GM20431 (cell line): ENCODE measurements at regions not wholly inside any gene's neighbourhood (a gene's known extent, or its start where the extent isn't known, plus 50 kb on each side); places are given as distances from the start of the nearest gene placed in this dataset.

Experiments
- in situ Hi-C: fragments of 300-500 bp; cut with MseI, MboI; formaldehyde crosslinking; loops from one replicate; pipeline ENCODE4 v1.15.0; 2020; ENCODE audit warnings: low sequenced_read_pairs; ENCODE audit not compliant: unreplicated experiment

GRCh38 chr3:18585004-18585968 is 160.1 kb upstream of the SATB1 start:
- in situ Hi-C loops: no loop called here

DNA sequence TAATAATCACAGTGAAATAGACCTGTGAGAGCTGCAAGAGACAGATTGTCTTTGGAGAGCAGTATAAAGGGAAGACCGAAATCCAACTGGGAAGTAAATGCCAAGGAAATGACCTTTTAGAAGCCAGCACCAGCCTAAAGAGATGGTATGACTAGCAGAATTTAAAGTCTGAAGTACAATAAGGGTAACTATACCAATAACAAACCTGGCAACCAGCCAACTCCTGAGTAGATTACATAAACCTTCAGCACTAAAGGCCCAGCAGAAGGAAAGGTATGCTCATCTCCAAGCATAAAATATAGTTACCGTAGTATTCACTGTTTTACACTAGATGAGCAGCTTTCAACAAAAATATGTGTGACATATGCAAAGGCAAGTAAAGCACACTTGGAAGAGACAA is 155.1 kb upstream of the SATB1 start:
- in situ Hi-C loops: no loop called here

DNA sequence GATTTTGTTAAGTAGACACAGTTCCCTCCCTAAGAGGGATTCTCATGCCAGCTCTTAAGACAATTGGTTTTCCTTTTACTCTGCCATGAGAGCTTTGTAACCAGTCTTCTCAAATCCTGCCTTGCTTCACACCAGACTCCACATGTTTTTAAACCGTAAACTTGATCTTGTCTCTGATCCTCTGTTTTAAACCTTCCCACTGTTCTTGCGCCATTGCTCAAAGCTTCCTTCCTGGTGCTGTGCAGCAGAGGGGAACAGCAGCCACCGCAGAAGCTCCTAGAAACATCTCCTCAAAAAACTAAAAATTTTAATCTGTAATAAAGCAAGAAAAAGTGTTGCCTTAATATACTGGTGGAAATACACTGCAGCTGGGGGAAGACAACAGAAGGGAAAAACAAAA is 154.5 kb upstream of the SATB1 start:
- in situ Hi-C loops: no loop called here

- in situ Hi-C loops: no loop called here
These were observed 150.4 kb upstream of the SATB1 start for GRCh38 chr3:18575573-18575972.

DNA sequence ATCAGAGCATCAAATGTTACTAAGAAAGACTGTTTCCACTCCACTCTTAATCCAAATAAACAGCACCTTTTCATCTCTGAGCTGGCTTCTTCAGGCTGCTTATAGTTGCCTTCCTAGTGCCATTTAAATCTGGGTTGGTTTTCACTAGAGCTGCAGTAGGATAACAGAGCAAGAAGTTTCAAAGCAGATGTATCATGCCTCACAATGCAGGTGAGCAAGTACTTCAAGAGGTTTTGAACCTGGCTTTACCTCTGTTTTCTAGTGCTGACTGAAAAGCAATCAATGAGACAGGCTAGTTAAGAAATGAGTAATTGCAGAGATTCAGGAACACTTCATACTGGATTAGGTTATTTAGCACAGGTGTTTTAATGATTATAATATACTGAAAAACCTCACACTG is 147.7 kb upstream of the SATB1 start:
- in situ Hi-C loops: no loop called here

DNA sequence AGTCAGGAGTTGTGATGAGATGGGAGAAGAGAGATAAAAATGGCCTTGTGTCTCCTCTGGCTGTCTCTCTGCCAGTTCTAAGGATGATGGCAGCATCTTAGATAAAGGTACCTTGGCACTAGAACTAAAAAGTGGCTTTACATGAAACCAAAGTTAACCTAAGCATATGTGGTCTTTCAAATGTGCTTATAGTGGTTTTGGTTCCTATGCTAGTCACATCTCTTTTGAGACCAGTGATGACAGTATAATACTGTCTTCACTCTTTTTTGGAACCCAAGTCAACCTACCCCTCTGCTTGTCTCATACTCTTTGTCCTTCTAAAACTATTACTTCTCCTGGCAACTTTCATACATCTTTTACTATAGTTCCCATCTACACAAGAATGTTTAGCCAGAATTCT is 142.2 kb upstream of the SATB1 start:
- in situ Hi-C loops: no loop called here

DNA sequence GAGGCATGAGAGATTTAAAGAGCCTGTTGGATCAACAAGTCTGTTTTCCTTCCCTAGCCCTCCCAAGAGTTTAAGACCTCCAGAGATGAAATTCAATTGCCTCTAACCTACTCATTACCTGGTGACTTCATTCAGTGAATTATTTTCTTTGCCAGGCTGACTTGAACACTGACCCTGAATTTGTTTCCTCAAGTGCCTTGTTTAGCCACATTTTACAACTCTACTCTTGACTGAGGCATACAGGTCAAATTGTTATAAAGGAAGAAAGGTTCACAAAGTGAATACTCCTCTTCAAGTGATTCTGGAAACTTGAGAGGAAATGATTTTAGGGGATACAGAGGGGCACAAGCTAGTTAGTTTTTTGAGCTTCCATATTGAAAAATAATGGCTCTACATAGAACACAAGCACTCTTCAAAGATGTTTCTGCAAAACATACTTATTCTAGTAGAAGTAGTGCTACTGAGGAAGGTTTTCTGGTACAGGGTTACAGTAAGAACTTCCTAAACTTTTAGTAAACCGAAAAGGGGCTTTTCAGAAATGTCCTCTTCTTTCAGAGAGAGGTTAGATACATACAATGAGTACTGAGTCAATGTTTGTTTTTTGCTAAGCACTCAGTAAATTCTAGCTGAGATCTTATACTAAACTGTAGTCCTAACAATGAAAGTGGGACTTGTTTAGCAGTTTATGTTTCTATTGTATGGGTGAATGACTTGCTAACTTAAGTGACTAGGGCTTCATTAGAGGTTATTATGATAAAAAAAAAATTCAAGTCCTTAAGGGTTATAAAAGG is 137.4 kb upstream of the SATB1 start:
- in situ Hi-C loops: no loop called here

DNA sequence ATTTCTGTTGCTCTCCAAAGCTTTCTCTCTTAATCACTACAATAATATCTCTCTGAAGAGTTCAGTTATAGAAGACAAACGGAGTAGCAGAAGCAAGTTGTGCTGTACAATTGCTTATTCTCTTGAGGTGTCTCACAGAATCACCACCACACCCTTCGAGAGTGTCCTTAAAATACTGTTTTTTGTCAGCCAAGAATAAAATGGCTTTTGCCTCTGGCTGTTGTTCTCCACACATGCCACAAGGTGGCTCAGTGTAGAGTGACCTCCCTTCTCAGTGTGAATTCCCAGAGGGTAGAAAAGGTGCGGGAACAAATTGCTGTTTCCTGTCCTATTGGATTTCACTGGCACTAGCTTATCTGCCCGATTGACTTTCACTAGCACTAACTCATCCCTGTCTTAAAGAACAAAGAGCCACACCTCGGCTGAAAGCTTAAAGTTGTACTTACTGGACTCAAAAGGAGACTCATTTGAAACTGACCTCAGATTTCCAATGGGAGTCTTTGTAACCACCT is 134.2 kb upstream of the SATB1 start:
- in situ Hi-C loops: loop anchor here (10.0 kb wide), 1 partner anchor 205 kb away; no protein-coding TSS in a partner anchor

GRCh38 chr3:18558507-18558906 is 133.4 kb upstream of the SATB1 start:
- in situ Hi-C loops: loop anchor here (10.0 kb wide), 1 partner anchor 206 kb away; no protein-coding TSS in a partner anchor

- in situ Hi-C loops: loop anchor here (10.0 kb wide), 1 partner anchor 208 kb away; no protein-coding TSS in a partner anchor
These were observed 132.1 kb upstream of the SATB1 start for GRCh38 chr3:18557216-18557615.

DNA sequence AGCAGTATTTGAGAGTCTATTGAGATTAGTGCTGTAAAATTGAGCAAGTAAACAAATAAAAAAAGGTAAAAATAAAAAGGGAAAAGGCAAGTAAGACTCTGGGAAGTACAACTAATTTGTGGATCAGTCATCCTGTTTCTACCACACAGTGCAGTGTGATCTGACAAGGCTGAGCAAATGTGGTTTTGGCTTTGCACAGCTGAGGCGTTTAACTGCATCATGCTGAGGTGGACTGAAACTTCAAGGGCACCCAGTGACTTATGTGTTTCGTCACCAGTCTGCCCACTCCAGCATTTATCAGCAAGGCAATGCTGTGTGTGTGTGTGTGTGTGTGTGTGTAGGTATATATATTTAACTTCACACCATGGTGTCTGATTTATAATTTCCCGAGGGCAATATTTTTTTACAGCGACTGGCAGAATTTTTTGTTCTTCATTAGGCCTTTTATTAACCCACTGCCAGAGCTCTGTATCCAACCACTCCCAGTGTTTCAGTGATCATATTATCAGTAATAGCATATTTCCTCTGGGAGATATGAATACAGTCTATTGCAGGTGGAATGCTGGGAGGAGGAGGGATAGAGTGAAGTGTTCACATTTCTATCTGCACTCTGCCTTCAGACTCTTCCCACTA is 131.5 kb upstream of the SATB1 start:
- in situ Hi-C loops: loop anchor here (10.0 kb wide), 1 partner anchor 208 kb away; no protein-coding TSS in a partner anchor

GRCh38 chr3:18556001-18556408 is 130.9 kb upstream of the SATB1 start:
- in situ Hi-C loops: loop anchor here (10.0 kb wide), 1 partner anchor 209 kb away; no protein-coding TSS in a partner anchor

DNA sequence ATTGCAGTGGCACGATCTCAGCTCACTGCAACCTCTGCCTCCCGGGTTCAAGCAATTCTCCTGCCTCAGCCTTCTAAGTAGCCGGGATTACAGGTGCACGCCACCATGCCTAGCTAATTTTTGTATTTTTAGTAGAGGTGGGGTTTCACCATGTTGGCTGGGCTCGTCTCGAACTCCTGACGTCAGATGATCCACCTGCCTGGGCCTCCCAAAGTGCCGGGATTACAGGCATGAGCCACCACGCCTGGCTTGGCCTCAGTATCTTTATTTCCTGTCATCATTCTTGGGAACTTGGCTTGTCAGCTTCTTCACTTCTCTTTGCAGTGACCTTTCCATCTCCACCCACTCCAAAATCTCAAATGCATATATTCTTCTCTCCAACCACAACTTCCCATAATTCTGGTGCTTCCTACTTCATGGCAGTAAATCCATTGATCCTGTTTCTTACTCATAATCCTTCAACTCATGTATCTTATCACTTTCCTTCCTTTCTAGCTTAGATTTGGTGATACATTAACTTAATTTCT is 127.5 kb upstream of the SATB1 start:
- in situ Hi-C loops: loop anchor here (10.0 kb wide), 1 partner anchor 212 kb away; no protein-coding TSS in a partner anchor

GRCh38 chr3:18546632-18547031 is 121.5 kb upstream of the SATB1 start:
- in situ Hi-C loops: no loop called here

DNA sequence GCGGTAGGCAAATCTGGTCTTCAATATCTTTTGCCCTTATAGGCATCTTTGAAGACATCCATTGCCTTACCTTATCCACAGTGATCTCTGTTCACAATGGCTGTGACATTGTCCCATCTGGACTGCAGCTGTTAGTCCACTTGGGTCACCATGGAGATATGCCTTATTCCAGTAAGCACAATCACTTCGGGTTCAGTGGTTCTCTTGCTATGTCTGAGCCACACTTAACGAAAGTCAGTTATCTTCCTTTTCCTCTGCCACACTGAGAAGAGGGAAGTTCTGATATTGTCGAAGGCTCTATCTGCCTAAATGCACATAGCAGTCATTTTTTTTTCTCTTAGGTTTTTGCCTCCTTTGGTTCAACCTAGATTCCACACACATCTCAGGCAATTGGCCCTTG is 119.0 kb upstream of the SATB1 start:
- in situ Hi-C loops: no loop called here

GRCh38 chr3:18538463-18539230 is 113.5 kb upstream of the SATB1 start:
- in situ Hi-C loops: no loop called here

- in situ Hi-C loops: no loop called here
These were observed 107.9 kb upstream of the SATB1 start for GRCh38 chr3:18533039-18533438.

- in situ Hi-C loops: no loop called here
These were observed 106.5 kb upstream of the SATB1 start for GRCh38 chr3:18531662-18532061.

- in situ Hi-C loops: no loop called here
These were observed 104.5 kb upstream of the SATB1 start for GRCh38 chr3:18529631-18530030.
